HCT116 (cell line): ENCODE measurements at regions not wholly inside any gene's neighbourhood (a gene's known extent, or its start where the extent isn't known, plus 50 kb on each side); places are given as distances from the start of the nearest gene placed in this dataset.

ENCODE experiments used
- ATAC-seq: fragments of 200-7000 bp; cut with Tn5 transposase; 2 replicates; pipeline ENCODE4 v1.9.1; 2020; ENCODE audit warnings: mild to moderate bottlenecking, moderate library complexity
- BruUV-seq: library from RNA; stranded (reverse); fragments of 400-500 nt; replicated peaks from 2 replicates; lab custom pipeline; 2021; lab: Mats Ljungman, UMichigan
- CTCF ChIA-PET: fragments of 300-600 bp; sonication (Branson Sonifier 250); formaldehyde crosslinking; loops from one replicate; lab custom pipeline; 2021; ENCODE audit warnings: antibody characterized with exemption; lab: Charles Lee
- POLR2A ChIA-PET: fragments of 300-600, 350-600 bp; sonication (Branson Sonifier 250); formaldehyde crosslinking; loops from one replicate; lab custom pipeline; 2021; ENCODE audit warnings: antibody characterized with exemption; lab: Charles Lee
- RAD21 ChIA-PET, 2 experiments: fragments of 300-600 bp; sonication (Branson Sonifier 250); formaldehyde crosslinking; loops; one replicate each; lab custom pipeline; 2023; ENCODE audit warnings: low total read pairs in 2 of 2; ENCODE audit not compliant: uncharacterized antibody in 2 of 2, unreplicated experiment in 2 of 2, low non-redundant PET in 1 of 2; lab: Charles Lee
- DNase-seq: peaks from one replicate; pipeline ENCODE4 v3.0.0-alpha.2; 2010; ENCODE audit warnings: low read depth, low spot score
- H2AFZ ChIP-seq: fragments of 200-600 bp; shearing (Covaris generic), sonication (generic); 2 replicates; pipeline ENCODE4 v1.6.1; 2017; ENCODE audit warnings: low read depth, mixed run types, mixed read lengths, antibody characterized with exemption, low read length; ENCODE audit not compliant: poor library complexity, severe bottlenecking
- H3K27ac ChIP-seq: 2 replicates; pipeline ENCODE4 v1.5.1; 2012; ENCODE audit warnings: low read depth, low read length
- H3K27me3 ChIP-seq: fragments of 200-600 bp; sonication (generic); 2 replicates; pipeline ENCODE4 v1.6.1; 2016; ENCODE audit warnings: mixed run types, low read length, mixed read lengths; ENCODE audit not compliant: insufficient read depth
- H3K36me3 ChIP-seq, 2 experiments: fragments of 200-500 bp in 1 of 2; fragments of 200-600 bp in 1 of 2; sonication (Bioruptor generic) in 1 of 2; sonication (generic) in 1 of 2; 2 replicates each; pipeline versions ENCODE4 v1.5.1 to v1.6.1; 2014 to 2016; ENCODE audit warnings: low read length in 2 of 2, inconsistent platforms in 1 of 2, mixed read lengths in 1 of 2, mixed run types in 1 of 2; ENCODE audit not compliant: insufficient read depth in 2 of 2, control insufficient read depth in 1 of 2
- H3K4me1 ChIP-seq, 2 experiments: fragments of 200-600 bp in 1 of 2; sonication (generic) in 1 of 2; 2 replicates each; pipeline versions ENCODE4 v1.5.1 to v1.6.1; 2012 to 2017; ENCODE audit warnings: low read length in 2 of 2, inconsistent platforms in 1 of 2, mild to moderate bottlenecking in 1 of 2, mixed read lengths in 1 of 2, mixed run types in 1 of 2, moderate library complexity in 1 of 2; ENCODE audit not compliant: insufficient read depth in 2 of 2, control insufficient read depth in 1 of 2
- H3K4me2 ChIP-seq: fragments of 200-600 bp; sonication (generic); 2 replicates; pipeline ENCODE4 v1.6.1; 2017; ENCODE audit warnings: mixed run types, low read length, mixed read lengths
- H3K4me3 ChIP-seq, 2 experiments: fragments of 200-600 bp in 1 of 2; sonication (generic) in 1 of 2; replicated peaks in 1 of 2; 2 replicates each; pipeline ENCODE4 v1.5.1; 2011 to 2016; ENCODE audit warnings: low read length in 2 of 2, control low read depth in 1 of 2, low read depth in 1 of 2, mild to moderate bottlenecking in 1 of 2, mixed read lengths in 1 of 2, mixed run types in 1 of 2
- H3K79me2 ChIP-seq: fragments of 200-600 bp; sonication (generic); 2 replicates; pipeline ENCODE4 v1.6.1; 2017; ENCODE audit warnings: mild to moderate bottlenecking, mixed run types, low read length, moderate library complexity, mixed read lengths; ENCODE audit not compliant: insufficient read depth
- H3K9ac ChIP-seq: fragments of 200-600 bp; sonication (generic); 2 replicates; pipeline ENCODE4 v1.6.1; 2016; ENCODE audit warnings: low read length, mixed read lengths
- H3K9me2 ChIP-seq: fragments of 200-600 bp; sonication (generic), shearing (Covaris generic); 2 replicates; pipeline ENCODE4 v1.6.1; 2017; ENCODE audit warnings: mixed run types, mild to moderate bottlenecking, moderate library complexity; ENCODE audit not compliant: insufficient read depth
- H3K9me3 ChIP-seq, 2 experiments: fragments of 200-500 bp in 1 of 2; fragments of 200-600 bp in 1 of 2; sonication (Bioruptor generic) in 1 of 2; sonication (generic) in 1 of 2; 2 replicates each; pipeline ENCODE4 v1.6.1; 2014 to 2017; ENCODE audit warnings: low read length in 2 of 2, mixed read lengths in 2 of 2, inconsistent platforms in 1 of 2, low read depth in 1 of 2, mild to moderate bottlenecking in 1 of 2, mixed run types in 1 of 2, moderate library complexity in 1 of 2; ENCODE audit not compliant: control insufficient read depth in 1 of 2, insufficient read depth in 1 of 2
- H4K20me1 ChIP-seq: fragments of 200-600 bp; sonication (generic), shearing (Covaris generic); 2 replicates; pipeline ENCODE4 v1.6.1; 2017; ENCODE audit warnings: mixed run types, mild to moderate bottlenecking, moderate library complexity; ENCODE audit not compliant: insufficient read depth
- CBX3 ChIP-seq: IDR thresholded peaks from 2 replicates; pipeline ENCODE4 v1.6.1; 2012; ENCODE audit warnings: low read depth
- FOSL1 ChIP-seq: IDR thresholded peaks from 2 replicates; pipeline ENCODE4 v1.6.1; 2012; ENCODE audit warnings: low read depth
- JUND ChIP-seq: IDR thresholded peaks from 2 replicates; pipeline ENCODE4 v1.6.1; 2012
- POLR2AphosphoS5 ChIP-seq: IDR thresholded peaks from 2 replicates; pipeline ENCODE4 v1.6.1; 2011; ENCODE audit warnings: mild to moderate bottlenecking, low read depth, low read length, moderate library complexity
- TCF7L2 ChIP-seq: IDR thresholded peaks from 2 replicates; pipeline ENCODE4 v1.7.0; 2011; ENCODE audit warnings: borderline replicate concordance, inconsistent platforms; ENCODE audit not compliant: insufficient read depth, insufficient read length; ENCODE audit errors: extremely low read depth
- YY1 ChIP-seq: IDR thresholded peaks from 2 replicates; pipeline ENCODE4 v1.6.1; 2011; ENCODE audit warnings: low read length, low read depth, moderate library complexity, mild to moderate bottlenecking; ENCODE audit not compliant: insufficient replicate concordance; ENCODE audit errors: extremely low read depth
- intact Hi-C: fragments of 100-400 bp; cut with micrococcal nuclease; formaldehyde crosslinking; loops from 2 replicates; pipeline ENCODE4 v1.10.0; 2022
- TF ChIP-seq, protein P1 (sequence below): IDR thresholded peaks from 2 replicates; pipeline ENCODE4 v1.6.1; 2011; ENCODE audit warnings: mild to moderate bottlenecking, low read length, moderate library complexity; ENCODE audit not compliant: insufficient replicate concordance; ENCODE audit errors: extremely low read depth
- TF ChIP-seq, protein P2 (sequence below): IDR thresholded peaks from 2 replicates; pipeline ENCODE4 v1.6.1; 2012

DNA sequence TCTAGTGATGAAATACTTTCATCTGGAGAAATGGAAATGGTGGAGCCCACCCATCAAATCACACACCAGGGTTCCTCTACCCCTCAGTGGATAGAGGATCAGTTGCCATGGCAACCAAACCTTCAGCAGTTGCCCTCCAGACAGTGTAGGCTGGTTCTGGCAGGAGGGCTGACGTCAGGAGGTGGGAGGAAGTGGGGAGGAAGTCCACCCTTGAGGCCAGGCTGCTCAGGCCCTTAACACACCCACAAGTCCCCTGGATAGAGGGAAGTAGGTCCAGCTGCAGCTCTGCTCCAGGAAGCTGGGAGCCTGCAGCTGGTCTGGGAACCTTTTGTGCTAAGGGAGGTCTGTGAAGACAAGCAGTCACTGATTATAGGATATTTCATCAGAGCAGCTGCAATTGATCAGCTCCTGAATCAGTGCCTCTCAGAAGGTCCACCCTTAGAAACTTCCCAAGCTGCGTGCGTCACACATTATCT, 186.6 kb downstream of the MTX2 start:
- H2AFZ ChIP-seq, result no peak overlapping the region
- no peaks in the 10 kb centered on the region for H3K79me2 ChIP-seq
- POLR2A ChIA-PET, result no interaction called here
- TF ChIP-seq FOSL1 (no peak), JUND (no peak)
- no peaks in the 10 kb centered on the region for H3K36me3 ChIP-seq
- H3K4me2 ChIP-seq, result no peak overlapping the region
- H3K9ac ChIP-seq, result no peak overlapping the region
- H4K20me1 ChIP-seq, result no peaks in the 10 kb centered on the region
- H3K9me2 ChIP-seq, result no peaks in the 10 kb centered on the region
- H3K27ac ChIP-seq, result no peak overlapping the region
- H3K4me3 ChIP-seq, result no peak overlapping the region
- H3K4me1 ChIP-seq, result 0 out of 4 replicates have a peak, but pooled peaks cover 0 to 3% of the 10 kb centered on the region in 2 experiments
- DNase-seq, result no peak
- intact Hi-C loops, result loop anchor here (1.0 to 10.0 kb wide), 4 partner anchors 183 to 689 kb away; no protein-coding TSS in a partner anchor
- H3K27me3 ChIP-seq, result no peaks in the 10 kb centered on the region
- no peak for ATAC-seq
- RAD21 ChIA-PET, result interaction anchor here (1.2 to 1.3 kb wide), 4 partner anchors 98 to 316 kb away, joined by 3 to 16 read pairs (median 4); no protein-coding TSS in a partner anchor
- no TSS peak for BruUV-seq
- CTCF ChIA-PET, result interaction anchor here (0.8 to 3.9 kb wide), 17 partner anchors 9 to 693 kb away, joined by 3 to 109 read pairs (median 11); partner anchors contain the start of gene HOXD8
- no peaks in the 10 kb centered on the region for H3K9me3 ChIP-seq

DNA sequence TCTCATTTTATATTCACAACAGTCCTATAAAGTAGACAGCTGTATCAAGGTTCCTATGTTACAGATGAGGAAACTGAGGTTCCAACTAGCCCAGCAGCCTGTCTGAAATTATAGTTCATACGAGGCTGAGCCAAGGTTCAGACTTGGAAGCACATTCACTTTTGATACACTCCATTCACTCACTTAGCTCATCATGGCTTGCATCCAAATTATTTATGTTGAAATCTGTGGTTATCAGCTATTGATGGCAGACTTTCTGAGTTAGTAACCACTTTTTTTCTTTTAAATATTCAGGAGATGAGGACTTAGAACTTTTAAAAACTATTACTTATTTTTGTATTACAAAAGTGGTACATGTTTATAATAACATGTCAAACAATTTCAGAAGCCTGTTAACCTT, 188.2 kb downstream of the MTX2 start:
- Histone ChIP-seq H3K4me1 (0 out of 4 replicates have a peak, but pooled peaks cover 0 to 3% of the 10 kb centered on the region in 2 experiments), H3K27ac (no peak overlapping the region), H3K9me3 (no peaks in the 10 kb centered on the region), H2AFZ (no peak overlapping the region), H3K9me2 (no peaks in the 10 kb centered on the region), H3K27me3 (no peaks in the 10 kb centered on the region), H3K79me2 (no peaks in the 10 kb centered on the region), H4K20me1 (no peaks in the 10 kb centered on the region), H3K9ac (no peak overlapping the region), H3K4me2 (no peak overlapping the region), H3K4me3 (no peak overlapping the region), H3K36me3 (no peaks in the 10 kb centered on the region)
- TF ChIP-seq, protein P1, sequence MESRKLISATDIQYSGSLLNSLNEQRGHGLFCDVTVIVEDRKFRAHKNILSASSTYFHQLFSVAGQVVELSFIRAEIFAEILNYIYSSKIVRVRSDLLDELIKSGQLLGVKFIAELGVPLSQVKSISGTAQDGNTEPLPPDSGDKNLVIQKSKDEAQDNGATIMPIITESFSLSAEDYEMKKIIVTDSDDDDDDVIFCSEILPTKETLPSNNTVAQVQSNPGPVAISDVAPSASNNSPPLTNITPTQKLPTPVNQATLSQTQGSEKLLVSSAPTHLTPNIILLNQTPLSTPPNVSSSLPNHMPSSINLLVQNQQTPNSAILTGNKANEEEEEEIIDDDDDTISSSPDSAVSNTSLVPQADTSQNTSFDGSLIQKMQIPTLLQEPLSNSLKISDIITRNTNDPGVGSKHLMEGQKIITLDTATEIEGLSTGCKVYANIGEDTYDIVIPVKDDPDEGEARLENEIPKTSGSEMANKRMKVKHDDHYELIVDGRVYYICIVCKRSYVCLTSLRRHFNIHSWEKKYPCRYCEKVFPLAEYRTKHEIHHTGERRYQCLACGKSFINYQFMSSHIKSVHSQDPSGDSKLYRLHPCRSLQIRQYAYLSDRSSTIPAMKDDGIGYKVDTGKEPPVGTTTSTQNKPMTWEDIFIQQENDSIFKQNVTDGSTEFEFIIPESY, result no peak
- TF ChIP-seq, protein P2, sequence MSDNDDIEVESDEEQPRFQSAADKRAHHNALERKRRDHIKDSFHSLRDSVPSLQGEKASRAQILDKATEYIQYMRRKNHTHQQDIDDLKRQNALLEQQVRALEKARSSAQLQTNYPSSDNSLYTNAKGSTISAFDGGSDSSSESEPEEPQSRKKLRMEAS, result no peak
- TF ChIP-seq YY1, result no peak
- TF ChIP-seq CBX3, result no peak
- no peak for TF ChIP-seq TCF7L2
- TF ChIP-seq POLR2AphosphoS5, result no peak
- DNase-seq (no peak), ATAC-seq (no peak)
- POLR2A ChIA-PET, result no interaction called here
- BruUV-seq, result no TSS peak
- RAD21 ChIA-PET, result no interaction called here
- intact Hi-C loops, result loop anchor here (10.0 kb wide), 2 partner anchors 357 to 687 kb away; no protein-coding TSS in a partner anchor
- CTCF ChIA-PET, result interaction anchor here (0.9 to 3.9 kb wide), 2 partner anchors 97 to 315 kb away, joined by 3 to 109 read pairs; no protein-coding TSS in a partner anchor
